Gastrocnemius medialis (tissue), 4 donors: ENCODE measurements at regions not wholly inside any gene's neighbourhood (a gene's known extent, or its start where the extent isn't known, plus 50 kb on each side); places are given as distances from the start of the nearest gene placed in this dataset.
A peak's percentile ranks its signal among the peaks of the same experiment; 100 is the strongest.

Experiments
- CTCF ChIP-seq, 5 experiments: fragments of 450-650 bp in 3 of 5; fragments of 200-600 bp in 2 of 5; sonication (generic) in 2 of 5; IDR thresholded peaks in 4 of 5; conservative IDR thresholded peaks in 1 of 5; 1 replicate in 4 of 5; 2 replicates in 1 of 5; pipeline ENCODE4 v1.5.1; 2016 to 2019; ENCODE audit warnings: antibody characterized with exemption in 5 of 5, mild to moderate bottlenecking in 3 of 5, moderate library complexity in 3 of 5
- POLR2A ChIP-seq, 2 donors: fragments of 450-650 bp; IDR thresholded peaks; one replicate each; pipeline ENCODE4 v1.6.1; 2017; ENCODE audit warnings: antibody characterized with exemption in 2 of 2, mild to moderate bottlenecking in 2 of 2, moderate library complexity in 2 of 2

GRCh38 chr9:108400297-108400696, 455.5 kb downstream of the ACTL7B start:
- TF ChIP-seq CTCF (IDR thresholded peaks at IDR 0.05 in 4 of 5, conservative IDR thresholded peaks at IDR 0.05 in 1 of 5) (peak in 1 of 5 experiments; percentile 21), POLR2A (IDR thresholded peaks at IDR 0.05) (no peak)
